ENCODE measurements at regions not wholly inside any gene's neighbourhood (a gene's known extent, or its start where the extent isn't known, plus 50 kb on each side); places are given as distances from the start of the nearest gene placed in this dataset.

- Histone ChIP-seq H3K36me3 (ENCODE audit: control insufficient read depth, insufficient read depth, low read length) (no peaks in the 10 kb centered on the region), H3K4me3 (no peak overlapping the region), H2AFZ (ENCODE audit: low read depth, low read length) (no peak overlapping the region), H4K20me1 (replicated peaks; ENCODE audit: control insufficient read depth, insufficient read depth, low read length) (no peaks in the 10 kb centered on the region), H3K4me2 (ENCODE audit: insufficient read depth, low read length) (no peak overlapping the region), H3K9me1 (ENCODE audit: control insufficient read depth, insufficient read depth, low read length) (no peaks in the 10 kb centered on the region), H3K9ac (ENCODE audit: insufficient read depth in 1 of 2, low read depth in 2 of 2, low read length in 2 of 2) (no peak overlapping the region), H3K79me2 (ENCODE audit: control insufficient read depth, insufficient read depth, low read length) (no peaks in the 10 kb centered on the region), H3K27ac (ENCODE audit: extremely low read depth, low read depth, low read length) (no peak overlapping the region), H3K4me1 (replicated peaks in 1 of 2; ENCODE audit: control insufficient read depth in 2 of 2, insufficient read depth in 2 of 2, low read length in 2 of 2) (no peaks in the 10 kb centered on the region), H3K9me3 (replicated peaks; ENCODE audit: control insufficient read depth, insufficient read depth, low read depth, low read length) (no peaks in the 10 kb centered on the region), H3K27me3 (ENCODE audit: control insufficient read depth in 2 of 2, insufficient read depth in 2 of 2, low read length in 2 of 2) (no peaks in the 10 kb centered on the region)
- in situ Hi-C loops (cut with MboI): no loop called here
- CTCF ChIA-PET (ENCODE audit: low intra/inter-chr PET ratio): no interaction called here
- BruUV-seq (replicated peaks): no TSS peak
- POLR2A ChIA-PET: no interaction called here
- FAIRE-seq: no peak
- intact Hi-C loops (cut with micrococcal nuclease): no loop called here
- 0% methylated on average over 3 of the region's 3 CpGs for WGBS (ENCODE audit: insufficient coverage, low coverage, missing lambda C conversion rate)
- ATAC-seq: no peak
- TF ChIP-seq CUX1 (CRISPR knock-in tag; IDR thresholded peaks at IDR 0.05): no peak
- TF ChIP-seq KAT7 (CRISPR knock-in tag; IDR thresholded peaks at IDR 0.05; ENCODE audit: borderline replicate concordance): no peak
- TF ChIP-seq ILK (tag; IDR thresholded peaks at IDR 0.05; ENCODE audit: borderline replicate concordance, low read depth): no peak
- TF ChIP-seq RFX7 (CRISPR knock-in tag; IDR thresholded peaks at IDR 0.05): no peak
- TF ChIP-seq, protein P1, sequence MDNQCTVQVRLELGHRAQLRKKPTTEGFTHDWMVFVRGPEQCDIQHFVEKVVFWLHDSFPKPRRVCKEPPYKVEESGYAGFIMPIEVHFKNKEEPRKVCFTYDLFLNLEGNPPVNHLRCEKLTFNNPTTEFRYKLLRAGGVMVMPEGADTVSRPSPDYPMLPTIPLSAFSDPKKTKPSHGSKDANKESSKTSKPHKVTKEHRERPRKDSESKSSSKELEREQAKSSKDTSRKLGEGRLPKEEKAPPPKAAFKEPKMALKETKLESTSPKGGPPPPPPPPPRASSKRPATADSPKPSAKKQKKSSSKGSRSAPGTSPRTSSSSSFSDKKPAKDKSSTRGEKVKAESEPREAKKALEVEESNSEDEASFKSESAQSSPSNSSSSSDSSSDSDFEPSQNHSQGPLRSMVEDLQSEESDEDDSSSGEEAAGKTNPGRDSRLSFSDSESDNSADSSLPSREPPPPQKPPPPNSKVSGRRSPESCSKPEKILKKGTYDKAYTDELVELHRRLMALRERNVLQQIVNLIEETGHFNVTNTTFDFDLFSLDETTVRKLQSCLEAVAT (IDR thresholded peaks at IDR 0.05): no peak
- no peak for TF ChIP-seq ZBTB43 (CRISPR knock-in tag; IDR thresholded peaks at IDR 0.05)
- no peak for TF ChIP-seq RBM17 (IDR thresholded peaks at IDR 0.05; ENCODE audit: borderline replicate concordance, low read depth, low read length)
- TF ChIP-seq STAT5A (IDR thresholded peaks at IDR 0.05; ENCODE audit: borderline replicate concordance, low read length): no peak
- no peak for TF ChIP-seq MLX (CRISPR knock-in tag; conservative IDR thresholded peaks at IDR 0.05)
- TF ChIP-seq FOXJ2 (tag; IDR thresholded peaks at IDR 0.05): no peak
- no peak for TF ChIP-seq NFIX (CRISPR knock-in tag; IDR thresholded peaks at IDR 0.05; ENCODE audit: low read depth)
- DNase-seq (ENCODE audit: extremely low read depth in 1 of 4, low spot score in 3 of 4): no peak
Observed at GRCh38 chr1:95396557-95396956, 162.5 kb downstream of the RWDD3 start.
